BLaER1 treated with 17β-estradiol and CSF1 and Interleukin-3, amounts not matched to agents 10 nM and 100 nM (cell line): ENCODE measurements at regions not wholly inside any gene's neighbourhood (a gene's known extent, or its start where the extent isn't known, plus 50 kb on each side); places are given as distances from the start of the nearest gene placed in this dataset.
"Not testable (repeated sequence)": the region's sequence is repeated elsewhere in the genome, so short reads cannot be mapped to it uniquely, and the experiment has no call there.

Experiments used
- H3K27ac ChIP-seq, 11 experiments: shearing (Covaris generic); formaldehyde crosslinking; 2 replicates each; pipeline ENCODE4 v1.8.1; 2022
- H3K27me3 ChIP-seq, 11 experiments: shearing (Covaris generic); formaldehyde crosslinking; 2 replicates each; pipeline ENCODE4 v1.8.1; 2022
- H3K36me3 ChIP-seq, 11 experiments: shearing (Covaris generic); formaldehyde crosslinking; 2 replicates each; pipeline ENCODE4 v1.8.1; 2022
- H3K4me1 ChIP-seq, 10 experiments: shearing (Covaris generic); formaldehyde crosslinking; 2 replicates each; pipeline ENCODE4 v1.8.1; 2022
- H3K4me2 ChIP-seq, 11 experiments: shearing (Covaris generic); formaldehyde crosslinking; 2 replicates each; pipeline ENCODE4 v1.8.1; 2022
- H3K4me3 ChIP-seq, 10 experiments: shearing (Covaris generic); formaldehyde crosslinking; 2 replicates each; pipeline ENCODE4 v1.8.1; 2022
- H3K9ac ChIP-seq, 11 experiments: shearing (Covaris generic); formaldehyde crosslinking; 2 replicates each; pipeline ENCODE4 v1.8.1; 2022
- H3K9me3 ChIP-seq, 11 experiments: shearing (Covaris generic); formaldehyde crosslinking; replicated peaks in 1 of 11; 2 replicates each; pipeline ENCODE4 v1.8.1; 2022
- H4K20me1 ChIP-seq, 11 experiments: shearing (Covaris generic); formaldehyde crosslinking; 2 replicates each; pipeline ENCODE4 v1.8.1; 2022
- Cebpa-rat ChIP-seq, 11 experiments: shearing (Covaris generic); IDR thresholded peaks; 2 replicates each; pipeline ENCODE4 v1.8.1; 2022

- H3K9me3 ChIP-seq: peaks cover 11 to 24% (median 22%) of the 10 kb centered on the region in 11 experiments
- no peak overlapping the region for H3K27ac ChIP-seq
- peak overlapping the region in 4 of 11 experiments; percentile 33 to 55 (median 46); a peak in 3 of 22 replicates for H3K4me2 ChIP-seq
- no peaks in the 10 kb centered on the region for H3K27me3 ChIP-seq
- no peak overlapping the region for H3K9ac ChIP-seq
- H3K4me1 ChIP-seq: peaks cover 0 to 37% (median 30%) of the 10 kb centered on the region in 10 experiments; a peak in 15 of 20 replicates
- TF ChIP-seq Cebpa-rat (IDR thresholded peaks at IDR 0.05): no peak
- no peak overlapping the region for H3K4me3 ChIP-seq
- peaks cover 0 to 16% (median 10%) of the 10 kb centered on the region in 11 experiments; a peak in 12 of 22 replicates for H3K36me3 ChIP-seq
- peaks cover 0 to 11% (median 0%) of the 10 kb centered on the region in 11 experiments; a peak in 4 of 22 replicates for H4K20me1 ChIP-seq
Measured at GRCh38 chr17:83014297-83014696, 65.1 kb upstream of the METRNL start.

DNA sequence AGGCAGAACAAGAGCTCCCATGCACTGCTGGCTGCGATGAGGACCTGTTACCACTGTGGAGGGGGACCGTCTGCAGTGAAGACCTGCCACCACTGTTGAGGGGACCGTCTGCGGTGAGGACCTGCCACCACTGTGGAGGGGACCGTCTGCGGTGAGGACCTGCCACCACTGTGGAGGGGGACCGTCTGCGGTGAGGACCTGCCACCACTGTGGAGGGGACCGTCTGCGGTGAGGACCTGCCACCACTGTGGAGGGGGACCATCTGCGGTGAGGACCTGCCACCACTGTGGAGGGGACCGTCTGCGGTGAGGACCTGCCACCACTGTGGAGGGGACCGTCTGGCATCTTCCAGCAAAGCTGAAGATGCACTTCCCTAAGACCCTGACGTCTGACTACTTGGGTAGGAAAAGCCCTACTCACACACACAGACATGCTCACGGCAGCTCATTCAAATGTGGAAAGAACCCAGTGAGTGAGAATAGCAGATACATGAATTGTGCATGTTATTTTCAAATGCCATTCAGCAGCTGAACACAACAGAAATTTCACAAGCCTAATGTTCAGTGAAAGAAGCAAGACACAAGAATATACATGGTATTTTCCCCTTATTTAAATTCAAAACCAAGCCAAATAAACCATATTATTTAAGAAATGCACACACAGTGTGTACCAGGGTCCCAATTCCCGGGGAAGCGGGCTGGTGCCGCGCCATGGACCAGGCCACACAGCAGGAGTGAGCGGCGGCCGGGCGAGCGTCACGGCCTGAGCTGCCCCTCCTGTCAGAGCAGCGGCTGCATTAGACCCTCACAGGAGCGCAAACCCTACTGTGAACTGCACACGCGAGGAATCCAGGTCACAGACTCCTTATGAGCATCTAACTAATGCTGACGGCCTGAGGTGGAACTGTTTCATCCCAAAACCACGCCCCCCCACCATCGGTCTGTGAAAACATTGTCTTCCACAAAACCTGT lies 64.2 kb upstream of the METRNL start:
- no peak overlapping the region for H3K4me3 ChIP-seq
- H3K9ac ChIP-seq: no peak overlapping the region
- H3K4me1 ChIP-seq: peaks cover 0 to 35% (median 28%) of the 10 kb centered on the region in 10 experiments; a peak in 15 of 20 replicates
- no peak overlapping the region for H3K27ac ChIP-seq
- peaks cover 0 to 16% (median 10%) of the 10 kb centered on the region in 11 experiments; a peak in 12 of 22 replicates for H3K36me3 ChIP-seq
- peaks cover 0 to 10% (median 0%) of the 10 kb centered on the region in 11 experiments; a peak in 4 of 22 replicates for H4K20me1 ChIP-seq
- H3K4me2 ChIP-seq: no peak overlapping the region
- H3K9me3 ChIP-seq: peaks cover 11 to 24% (median 22%) of the 10 kb centered on the region in 11 experiments
- TF ChIP-seq Cebpa-rat (IDR thresholded peaks at IDR 0.05): no peak
- no peaks in the 10 kb centered on the region for H3K27me3 ChIP-seq

- H3K27me3 ChIP-seq: no peaks in the 10 kb centered on the region
- H3K9me3 ChIP-seq: peaks cover 11 to 24% (median 22%) of the 10 kb centered on the region in 11 experiments
- peaks cover 0 to 21% (median 16%) of the 10 kb centered on the region in 10 experiments; a peak in 17 of 20 replicates for H3K4me1 ChIP-seq
- peak overlapping the region in 8 of 11 experiments; percentile 19 to 48 (median 36); a peak in 12 of 22 replicates for H3K4me2 ChIP-seq
- no peak overlapping the region for H3K9ac ChIP-seq
- no peaks in the 10 kb centered on the region; a peak in 1 of 22 replicates for H4K20me1 ChIP-seq
- no peak overlapping the region for H3K27ac ChIP-seq
- no peak overlapping the region for H3K4me3 ChIP-seq
- TF ChIP-seq Cebpa-rat (IDR thresholded peaks at IDR 0.05): no peak
- H3K36me3 ChIP-seq: peaks cover 0 to 16% (median 11%) of the 10 kb centered on the region in 11 experiments; a peak in 12 of 22 replicates
Measured at GRCh38 chr17:83018658-83019193, 60.7 kb upstream of the METRNL start.

DNA sequence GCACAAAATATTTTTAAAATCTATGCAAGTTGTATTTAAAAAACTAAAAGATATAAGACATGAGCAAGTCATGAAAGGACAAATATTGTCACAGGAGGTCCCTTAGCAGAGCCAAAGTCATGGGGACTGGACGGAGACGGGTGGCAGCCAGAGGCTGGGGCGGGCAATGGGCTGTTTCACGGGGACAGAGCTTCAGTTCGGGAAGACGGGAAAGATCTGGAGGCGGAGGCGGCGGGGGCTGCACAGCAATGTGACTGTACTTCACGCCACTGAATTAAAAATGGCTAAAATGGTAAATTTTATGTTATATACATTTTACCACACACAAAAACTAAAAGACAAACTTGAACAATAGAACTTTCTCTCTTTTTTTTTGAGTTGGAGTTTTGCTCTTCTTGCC lies 60.0 kb upstream of the METRNL start:
- no peaks in the 10 kb centered on the region; a peak in 1 of 22 replicates for H4K20me1 ChIP-seq

DNA sequence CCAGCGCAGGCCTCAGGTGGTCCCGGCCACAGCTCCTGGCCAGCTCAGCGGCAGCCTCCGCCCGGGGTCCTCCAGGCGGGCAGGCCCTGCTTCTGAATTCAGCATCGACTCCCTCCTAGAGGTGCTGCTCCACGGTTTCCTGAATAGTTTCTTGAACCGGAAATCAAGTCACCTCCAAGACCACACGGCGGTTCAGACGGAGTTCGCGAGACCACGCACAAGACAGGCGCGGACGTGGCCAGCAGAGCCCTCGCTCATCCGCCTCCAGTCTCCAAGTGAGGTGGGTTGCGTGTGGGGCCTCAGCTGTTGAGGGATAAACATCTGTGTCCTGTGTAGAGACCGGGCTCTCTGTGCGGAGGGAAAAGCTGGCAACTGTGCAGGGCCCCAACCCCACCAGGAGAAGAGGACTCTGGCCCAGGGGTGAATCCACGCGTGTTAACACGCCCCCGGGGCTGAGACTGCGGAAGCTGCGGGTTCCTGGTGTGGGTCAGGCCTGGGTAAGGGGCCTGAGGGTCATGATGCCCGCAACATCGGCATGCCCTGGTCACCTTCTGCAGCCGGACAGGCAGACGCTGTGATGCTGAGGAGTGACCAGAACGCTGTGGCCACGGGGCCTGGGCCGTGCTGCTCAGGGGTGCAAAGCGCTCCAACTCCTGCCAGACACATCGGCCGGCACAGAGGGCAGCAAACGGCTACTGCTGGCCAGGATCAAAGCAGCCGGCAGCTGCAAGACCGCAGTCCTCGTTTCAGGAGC lies 55.0 kb upstream of the METRNL start:
- H3K9ac ChIP-seq: no peak overlapping the region
- H3K36me3 ChIP-seq: peaks cover 0 to 13% (median 4%) of the 10 kb centered on the region in 11 experiments; a peak in 6 of 22 replicates
- H3K9me3 ChIP-seq: no peaks in the 10 kb centered on the region
- H3K4me2 ChIP-seq: peak overlapping the region in 9 of 11 experiments; percentile 22 to 69 (median 59); a peak in 19 of 22 replicates
- TF ChIP-seq Cebpa-rat (IDR thresholded peaks at IDR 0.05): no peak
- H3K4me3 ChIP-seq: no peak overlapping the region
- H3K27me3 ChIP-seq: no peaks in the 10 kb centered on the region
- peaks cover 0 to 13% (median 0%) of the 10 kb centered on the region in 11 experiments; a peak in 3 of 22 replicates for H4K20me1 ChIP-seq
- H3K27ac ChIP-seq: 0 out of 22 replicates have a peak overlapping the region, but pooled peaks of 1 of the 11 experiments have one; percentile 15
- H3K4me1 ChIP-seq: peaks cover 0 to 17% (median 15%) of the 10 kb centered on the region in 10 experiments; a peak in 17 of 20 replicates

More for the DNA sequence above, 60.0 kb upstream of the METRNL start:
- no peak overlapping the region for H3K27ac ChIP-seq
- H3K36me3 ChIP-seq: peaks cover 0 to 20% (median 12%) of the 10 kb centered on the region in 11 experiments; a peak in 14 of 22 replicates
- no peak overlapping the region for H3K4me3 ChIP-seq
- peaks cover 0 to 21% (median 18%) of the 10 kb centered on the region in 10 experiments; a peak in 17 of 20 replicates for H3K4me1 ChIP-seq
- peaks cover 11 to 24% (median 22%) of the 10 kb centered on the region in 11 experiments for H3K9me3 ChIP-seq
- H3K4me2 ChIP-seq: no peak overlapping the region
- H3K9ac ChIP-seq: no peak overlapping the region
- no peak for TF ChIP-seq Cebpa-rat (IDR thresholded peaks at IDR 0.05)
- H3K27me3 ChIP-seq: no peaks in the 10 kb centered on the region

DNA sequence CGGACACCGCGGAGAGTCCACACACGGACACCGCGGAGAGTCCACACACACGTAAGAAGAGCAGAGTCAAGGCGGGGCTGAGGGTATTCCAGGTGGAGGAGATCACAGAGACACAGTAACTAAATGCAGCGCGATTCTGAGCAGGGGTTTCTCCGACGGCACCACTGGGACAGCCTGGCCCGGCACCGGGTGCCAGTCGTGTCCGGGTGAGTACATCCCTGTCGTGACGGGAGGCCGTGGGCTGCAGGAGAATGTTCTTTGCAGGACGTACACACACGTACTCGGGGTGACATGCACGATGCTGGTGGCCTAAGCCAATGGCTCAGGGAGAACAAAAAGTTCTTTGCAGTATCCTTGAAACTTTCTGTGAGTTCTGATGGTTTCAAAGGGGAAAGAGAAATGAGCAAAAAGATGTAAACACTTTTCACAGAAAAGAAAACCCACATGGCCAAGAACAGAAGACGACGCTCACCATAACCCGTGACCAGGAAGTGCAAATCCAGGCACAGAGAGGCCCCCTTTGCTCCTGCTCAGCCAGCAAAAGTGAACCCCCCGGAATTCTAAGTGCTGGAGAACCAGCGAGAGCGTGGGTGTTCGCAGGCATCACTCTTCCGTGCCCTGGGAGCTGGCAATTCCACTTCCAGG lies 53.7 kb upstream of the METRNL start:
- no peak overlapping the region for H3K4me2 ChIP-seq
- H3K36me3 ChIP-seq: peaks cover 0 to 13% (median 4%) of the 10 kb centered on the region in 11 experiments; a peak in 6 of 22 replicates
- no peak for TF ChIP-seq Cebpa-rat (IDR thresholded peaks at IDR 0.05)
- no peaks in the 10 kb centered on the region for H3K27me3 ChIP-seq
- peaks cover 0 to 17% (median 15%) of the 10 kb centered on the region in 10 experiments; a peak in 17 of 20 replicates for H3K4me1 ChIP-seq
- H3K27ac ChIP-seq: no peak overlapping the region
- peaks cover 0 to 21% (median 0%) of the 10 kb centered on the region in 11 experiments; a peak in 3 of 22 replicates for H4K20me1 ChIP-seq
- H3K4me3 ChIP-seq: no peak overlapping the region
- no peak overlapping the region for H3K9ac ChIP-seq
- no peaks in the 10 kb centered on the region for H3K9me3 ChIP-seq

DNA sequence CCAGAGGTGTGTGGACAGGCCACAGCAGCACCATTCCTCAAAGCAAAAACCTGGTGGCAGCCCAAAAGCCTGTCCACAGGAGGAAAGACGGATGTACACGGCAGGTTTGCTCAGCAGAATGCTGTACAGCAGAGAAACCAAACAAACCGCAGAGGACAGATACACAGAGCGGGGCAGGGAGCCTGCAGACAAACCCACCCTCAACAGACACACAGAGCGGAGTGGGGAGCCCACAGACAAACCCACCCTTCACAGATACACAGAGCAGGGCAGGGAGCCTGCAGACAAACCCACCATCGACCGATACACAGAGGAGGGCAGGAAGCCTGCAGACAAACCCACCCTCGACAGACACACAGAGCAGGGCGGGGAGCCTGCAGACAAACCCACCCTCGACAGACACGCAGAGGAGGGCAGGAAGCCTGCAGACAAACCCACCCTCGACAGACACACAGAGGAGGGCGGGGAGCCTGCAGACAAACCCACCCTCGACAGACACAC lies 53.0 kb upstream of the METRNL start:
- no peaks in the 10 kb centered on the region for H3K9me3 ChIP-seq
- H3K4me2 ChIP-seq: no peak overlapping the region
- H3K27ac ChIP-seq: no peak overlapping the region
- no peak overlapping the region for H3K4me3 ChIP-seq
- H3K27me3 ChIP-seq: no peaks in the 10 kb centered on the region
- no peak for TF ChIP-seq Cebpa-rat (IDR thresholded peaks at IDR 0.05)
- H3K36me3 ChIP-seq: peaks cover 0 to 14% (median 4%) of the 10 kb centered on the region in 11 experiments; a peak in 7 of 22 replicates
- H3K9ac ChIP-seq: no peak overlapping the region
- H4K20me1 ChIP-seq: peaks cover 0 to 21% (median 0%) of the 10 kb centered on the region in 11 experiments; a peak in 2 of 22 replicates
- peaks cover 0 to 17% (median 15%) of the 10 kb centered on the region in 10 experiments; a peak in 17 of 20 replicates for H3K4me1 ChIP-seq

GRCh38 chr17:83026921-83027320 lies 52.5 kb upstream of the METRNL start:
- not testable (repeated sequence) for H3K4me2 ChIP-seq, H3K9me3 ChIP-seq, H3K27me3 ChIP-seq, H3K9ac ChIP-seq, H3K4me3 ChIP-seq, H3K27ac ChIP-seq
- H3K4me1 ChIP-seq: peaks cover 0 to 17% (median 15%) of the 10 kb centered on the region in 10 experiments; a peak in 17 of 20 replicates
- H4K20me1 ChIP-seq: peaks cover 0 to 21% (median 0%) of the 10 kb centered on the region in 11 experiments; a peak in 2 of 22 replicates
- H3K36me3 ChIP-seq: peaks cover 0 to 19% (median 4%) of the 10 kb centered on the region in 11 experiments; a peak in 7 of 22 replicates
